Chondrocyte (in vitro differentiated cells): ENCODE measurements at regions not wholly inside any gene's neighbourhood (a gene's known extent, or its start where the extent isn't known, plus 50 kb on each side); places are given as distances from the start of the nearest gene placed in this dataset.
"Not testable (repeated sequence)": the region's sequence is repeated elsewhere in the genome, so short reads cannot be mapped to it uniquely, and the experiment has no call there.

Source experiments
- DNase-seq: peaks from one replicate; pipeline ENCODE4 v3.0.0; 2021; ENCODE audit warnings: mixed read lengths, low spot score
- H3K27ac Mint-ChIP-seq: one replicate; pipeline ENCODE4 v1.8.0; 2021; ENCODE audit warnings: mild to moderate bottlenecking, moderate library complexity, mixed read lengths; ENCODE audit not compliant: unreplicated experiment
- H3K27me3 Mint-ChIP-seq: 2 replicates; pipeline ENCODE4 v1.8.0; 2021; ENCODE audit warnings: low read depth, mixed read lengths
- H3K36me3 Mint-ChIP-seq: 2 replicates; pipeline ENCODE4 v1.8.0; 2021; ENCODE audit warnings: low read depth, mixed read lengths
- H3K4me1 Mint-ChIP-seq: 2 replicates; pipeline ENCODE4 v1.8.0; 2021; ENCODE audit warnings: low read depth, mild to moderate bottlenecking, mixed read lengths
- H3K4me3 Mint-ChIP-seq: one replicate; pipeline ENCODE4 v1.8.0; 2021; ENCODE audit warnings: mild to moderate bottlenecking, moderate library complexity, mixed read lengths; ENCODE audit not compliant: unreplicated experiment
- H3K9me3 Mint-ChIP-seq: 2 replicates; pipeline ENCODE4 v1.8.0; 2021; ENCODE audit warnings: low read depth, mixed read lengths
- CTCF ChIP-seq: fragments of 200-600 bp; sonication (generic); IDR thresholded peaks from 2 replicates; pipeline ENCODE4 v1.5.0; 2021; ENCODE audit warnings: antibody characterized with exemption, mild to moderate bottlenecking, moderate library complexity

GRCh38 chr7:149584009-149584408 is 86.4 kb upstream of the ZNF746 start:
- no peak for DNase-seq
- peaks cover 58% of the 10 kb centered on the region for H3K36me3 Mint-ChIP-seq
- H3K27ac Mint-ChIP-seq: no peak overlapping the region
- H3K27me3 Mint-ChIP-seq: no peaks in the 10 kb centered on the region
- no peak for TF ChIP-seq CTCF
- H3K9me3 Mint-ChIP-seq: peaks cover 9% of the 10 kb centered on the region
- H3K4me3 Mint-ChIP-seq: no peak overlapping the region
- H3K4me1 Mint-ChIP-seq: no peaks in the 10 kb centered on the region

GRCh38 chr7:149580328-149580727 is 82.7 kb upstream of the ZNF746 start:
- H3K27ac Mint-ChIP-seq: no peak overlapping the region
- no peak for TF ChIP-seq CTCF
- H3K27me3 Mint-ChIP-seq: no peaks in the 10 kb centered on the region
- peaks cover 31% of the 10 kb centered on the region for H3K9me3 Mint-ChIP-seq
- peaks cover 61% of the 10 kb centered on the region for H3K36me3 Mint-ChIP-seq
- no peak for DNase-seq
- H3K4me3 Mint-ChIP-seq: no peak overlapping the region
- no peaks in the 10 kb centered on the region for H3K4me1 Mint-ChIP-seq

- peaks cover 35% of the 10 kb centered on the region for H3K9me3 Mint-ChIP-seq
- peaks cover 54% of the 10 kb centered on the region for H3K36me3 Mint-ChIP-seq
- H3K27ac Mint-ChIP-seq, H3K4me3 Mint-ChIP-seq, DNase-seq, H3K27me3 Mint-ChIP-seq, H3K4me1 Mint-ChIP-seq: not testable (repeated sequence)
Measured at GRCh38 chr7:149579365-149579764, 81.8 kb upstream of the ZNF746 start.

- H3K4me3 Mint-ChIP-seq, DNase-seq, H3K27ac Mint-ChIP-seq, H3K27me3 Mint-ChIP-seq: not testable (repeated sequence)
- Mint-ChIP-seq H3K9me3 (peaks cover 36% of the 10 kb centered on the region), H3K36me3 (peaks cover 23% of the 10 kb centered on the region), H3K4me1 (peaks cover 18% of the 10 kb centered on the region)
Measured at GRCh38 chr7:149574428-149574827, 76.8 kb upstream of the ZNF746 start.

- H3K27me3 Mint-ChIP-seq: no peaks in the 10 kb centered on the region
- no peak for DNase-seq
- TF ChIP-seq CTCF: no peak
- H3K4me1 Mint-ChIP-seq: peaks cover 26% of the 10 kb centered on the region
- no peak overlapping the region for H3K27ac Mint-ChIP-seq
- peaks cover 22% of the 10 kb centered on the region for H3K36me3 Mint-ChIP-seq
- H3K9me3 Mint-ChIP-seq: peaks cover 37% of the 10 kb centered on the region
- no peak overlapping the region for H3K4me3 Mint-ChIP-seq
Measured at GRCh38 chr7:149573519-149573918, 75.9 kb upstream of the ZNF746 start.

GRCh38 chr7:149572920-149573319 is 75.3 kb upstream of the ZNF746 start:
- not testable (repeated sequence) for H3K27me3 Mint-ChIP-seq, H3K4me3 Mint-ChIP-seq, H3K27ac Mint-ChIP-seq, DNase-seq
- Mint-ChIP-seq H3K4me1 (peaks cover 30% of the 10 kb centered on the region), H3K9me3 (peaks cover 32% of the 10 kb centered on the region), H3K36me3 (peaks cover 16% of the 10 kb centered on the region)

GRCh38 chr7:149570784-149571183 is 73.2 kb upstream of the ZNF746 start:
- H3K27me3 Mint-ChIP-seq: no peaks in the 10 kb centered on the region
- no peak for DNase-seq
- peaks cover 30% of the 10 kb centered on the region for H3K4me1 Mint-ChIP-seq
- TF ChIP-seq CTCF: no peak
- H3K9me3 Mint-ChIP-seq: peaks cover 19% of the 10 kb centered on the region
- peak overlapping the region; percentile 73 for H3K27ac Mint-ChIP-seq
- peaks cover 22% of the 10 kb centered on the region for H3K36me3 Mint-ChIP-seq
- no peak overlapping the region for H3K4me3 Mint-ChIP-seq
